Esophagus squamous epithelium (tissue), 4 donors: ENCODE measurements at regions not wholly inside any gene's neighbourhood (a gene's known extent, or its start where the extent isn't known, plus 50 kb on each side); places are given as distances from the start of the nearest gene placed in this dataset.

Source experiments
- POLR2A ChIP-seq, 4 donors: fragments of 450-650 bp; IDR thresholded peaks; one replicate each; pipeline ENCODE4 v1.6.1; 2017; ENCODE audit warnings: antibody characterized with exemption in 4 of 4, mild to moderate bottlenecking in 4 of 4, moderate library complexity in 3 of 4
- TF ChIP-seq, protein P1 (sequence below), 6 experiments: fragments of 450-650 bp in 4 of 6; fragments of 200-600 bp in 2 of 6; sonication (generic) in 2 of 6; IDR thresholded peaks; one replicate each; pipeline ENCODE4 v1.5.1; 2016 to 2019; ENCODE audit warnings: antibody characterized with exemption in 6 of 6, mild to moderate bottlenecking in 4 of 6, moderate library complexity in 4 of 6

- TF ChIP-seq, protein P1, sequence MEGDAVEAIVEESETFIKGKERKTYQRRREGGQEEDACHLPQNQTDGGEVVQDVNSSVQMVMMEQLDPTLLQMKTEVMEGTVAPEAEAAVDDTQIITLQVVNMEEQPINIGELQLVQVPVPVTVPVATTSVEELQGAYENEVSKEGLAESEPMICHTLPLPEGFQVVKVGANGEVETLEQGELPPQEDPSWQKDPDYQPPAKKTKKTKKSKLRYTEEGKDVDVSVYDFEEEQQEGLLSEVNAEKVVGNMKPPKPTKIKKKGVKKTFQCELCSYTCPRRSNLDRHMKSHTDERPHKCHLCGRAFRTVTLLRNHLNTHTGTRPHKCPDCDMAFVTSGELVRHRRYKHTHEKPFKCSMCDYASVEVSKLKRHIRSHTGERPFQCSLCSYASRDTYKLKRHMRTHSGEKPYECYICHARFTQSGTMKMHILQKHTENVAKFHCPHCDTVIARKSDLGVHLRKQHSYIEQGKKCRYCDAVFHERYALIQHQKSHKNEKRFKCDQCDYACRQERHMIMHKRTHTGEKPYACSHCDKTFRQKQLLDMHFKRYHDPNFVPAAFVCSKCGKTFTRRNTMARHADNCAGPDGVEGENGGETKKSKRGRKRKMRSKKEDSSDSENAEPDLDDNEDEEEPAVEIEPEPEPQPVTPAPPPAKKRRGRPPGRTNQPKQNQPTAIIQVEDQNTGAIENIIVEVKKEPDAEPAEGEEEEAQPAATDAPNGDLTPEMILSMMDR (IDR thresholded peaks at IDR 0.05): no peak
- no peak for TF ChIP-seq POLR2A (IDR thresholded peaks at IDR 0.05)
Measured at GRCh38 chr18:26667046-26667445, 118.7 kb upstream of the KCTD1 start.
